ENCODE measurements at regions not wholly inside any gene's neighbourhood (a gene's known extent, or its start where the extent isn't known, plus 50 kb on each side); places are given as distances from the start of the nearest gene placed in this dataset.

- TF ChIP-seq CTCF (IDR thresholded peaks at IDR 0.05 in 4 of 5, conservative IDR thresholded peaks at IDR 0.05 in 1 of 5): no peak
- TF ChIP-seq POLR2A (IDR thresholded peaks at IDR 0.05): no peak
Observed at GRCh38 chr20:58004146-58004545, 224.3 kb downstream of the ANKRD60 start.
